Mononuclear cell (primary cell): ENCODE measurements at regions not wholly inside any gene's neighbourhood (a gene's known extent, or its start where the extent isn't known, plus 50 kb on each side); places are given as distances from the start of the nearest gene placed in this dataset.

Experiments used
- H3K27me3 ChIP-seq: 2 replicates; pipeline ENCODE4 v1.6.0; 2011; ENCODE audit warnings: low read length, control low read depth; ENCODE audit not compliant: insufficient read depth
- H3K4me1 ChIP-seq: 2 replicates; pipeline ENCODE4 v1.5.1; 2011; ENCODE audit warnings: mild to moderate bottlenecking, low read length, control low read depth; ENCODE audit not compliant: insufficient read depth
- H3K4me3 ChIP-seq: 2 replicates; pipeline ENCODE4 v1.5.1; 2011; ENCODE audit warnings: mild to moderate bottlenecking, low read length, moderate library complexity
- H3K9me3 ChIP-seq: 2 replicates; pipeline ENCODE4 v1.5.1; 2011; ENCODE audit warnings: low read depth, mild to moderate bottlenecking, control low read depth, low read length

DNA sequence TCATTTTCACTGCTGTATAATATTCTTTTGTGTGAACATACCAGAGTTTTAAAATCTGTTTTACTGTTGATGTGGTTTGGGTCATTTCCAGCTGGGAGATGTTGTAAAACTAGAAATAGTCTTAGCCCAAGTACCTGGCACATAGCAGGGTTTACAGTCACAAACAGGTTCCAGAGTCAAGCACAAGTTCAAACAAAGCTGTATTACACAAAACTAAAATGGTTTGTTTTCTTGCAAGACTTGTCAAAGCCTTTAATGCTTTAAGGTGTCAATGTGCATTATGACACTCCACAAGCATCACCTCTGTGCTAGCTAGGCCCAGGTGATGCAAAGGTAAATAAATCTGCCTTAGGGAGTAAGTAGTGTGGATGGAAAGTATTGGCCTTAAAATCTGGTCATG is 379.1 kb downstream of the MN1 start:
- H3K4me1 ChIP-seq: no peaks in the 10 kb centered on the region
- no peak overlapping the region for H3K4me3 ChIP-seq
- no peaks in the 10 kb centered on the region for H3K9me3 ChIP-seq
- H3K27me3 ChIP-seq: no peaks in the 10 kb centered on the region

DNA sequence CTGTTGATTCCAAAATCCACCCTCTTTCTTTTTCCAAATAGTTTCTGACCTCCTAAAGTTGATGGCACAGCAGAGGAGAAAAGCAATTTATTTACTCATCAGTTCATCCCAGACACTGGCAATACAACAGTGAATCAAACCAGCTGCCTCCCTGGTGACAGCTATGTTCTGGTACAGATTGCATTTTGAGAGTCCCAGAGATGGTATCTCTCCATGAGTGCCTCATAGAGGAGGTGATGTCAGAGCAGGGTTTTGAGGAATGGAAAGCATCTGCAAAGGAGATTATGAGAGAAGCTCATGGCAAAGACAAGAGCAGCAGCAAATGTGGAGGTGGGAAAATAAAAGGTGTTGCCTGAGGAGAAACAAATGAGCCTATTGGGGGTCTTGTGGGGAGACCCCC is 377.2 kb downstream of the MN1 start:
- Histone ChIP-seq H3K4me3 (no peak overlapping the region), H3K27me3 (no peaks in the 10 kb centered on the region), H3K9me3 (no peaks in the 10 kb centered on the region), H3K4me1 (no peaks in the 10 kb centered on the region)

DNA sequence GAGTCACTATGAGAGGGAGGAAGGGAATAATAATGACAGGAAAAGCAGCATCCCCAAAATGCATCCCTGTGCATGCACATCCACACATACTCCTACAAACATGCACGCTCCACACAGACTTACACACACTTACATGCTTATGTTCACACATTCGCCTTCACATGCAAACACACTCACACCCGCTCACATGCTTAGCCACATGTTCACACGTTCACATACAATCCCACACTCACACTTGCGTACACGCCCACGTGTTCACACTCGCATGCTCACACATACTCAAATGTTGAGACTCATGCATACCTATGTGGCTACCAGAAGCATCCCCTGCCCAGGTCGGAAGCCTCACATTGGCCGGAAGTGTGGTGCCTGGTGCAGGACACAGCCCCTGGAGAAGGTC is 372.1 kb downstream of the MN1 start:
- no peak overlapping the region for H3K4me3 ChIP-seq
- H3K27me3 ChIP-seq: no peaks in the 10 kb centered on the region
- H3K4me1 ChIP-seq: no peaks in the 10 kb centered on the region
- H3K9me3 ChIP-seq: no peaks in the 10 kb centered on the region

DNA sequence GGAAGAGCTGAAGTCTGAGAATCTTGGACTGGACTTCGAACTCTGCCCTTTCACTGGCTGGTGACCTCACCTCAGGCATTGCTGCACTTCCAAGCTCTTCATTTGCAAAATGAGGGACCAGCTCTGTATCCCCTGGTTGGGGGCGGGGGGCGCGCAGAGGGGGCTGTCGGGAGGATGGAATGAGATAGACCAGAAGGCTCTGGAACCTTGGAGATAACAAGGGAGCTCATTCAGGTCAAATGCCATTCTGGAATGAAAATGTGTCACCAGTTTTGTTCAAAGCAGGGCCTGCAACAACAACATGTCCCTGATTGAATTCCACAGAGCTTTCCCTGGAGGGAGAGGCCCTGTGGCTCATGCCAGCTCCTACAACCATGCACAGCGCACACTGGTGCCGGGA is 370.5 kb downstream of the MN1 start:
- H3K4me1 ChIP-seq: no peaks in the 10 kb centered on the region
- no peaks in the 10 kb centered on the region for H3K9me3 ChIP-seq
- no peaks in the 10 kb centered on the region for H3K27me3 ChIP-seq
- no peak overlapping the region for H3K4me3 ChIP-seq

DNA sequence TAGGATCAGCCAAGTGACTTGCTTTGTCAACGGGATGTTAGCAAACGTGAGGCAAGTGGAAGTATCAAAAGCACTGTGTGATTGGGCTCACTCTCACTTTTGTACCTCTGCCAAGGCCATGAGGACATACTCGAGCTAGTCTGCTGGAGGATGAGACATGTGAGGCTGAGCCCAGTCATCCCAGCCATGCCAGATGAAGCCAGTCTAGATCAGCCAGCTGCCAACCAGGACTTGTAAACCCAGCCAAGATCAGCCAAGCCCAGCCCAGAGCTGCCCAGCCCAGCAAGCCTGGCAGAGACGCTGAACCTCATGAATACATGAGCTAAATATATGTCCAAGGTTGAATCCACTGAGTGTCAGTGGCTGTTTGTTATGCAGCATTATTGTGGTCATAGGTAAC is 369.7 kb downstream of the MN1 start:
- H3K4me3 ChIP-seq: no peak overlapping the region
- no peaks in the 10 kb centered on the region for H3K9me3 ChIP-seq
- no peaks in the 10 kb centered on the region for H3K27me3 ChIP-seq
- no peaks in the 10 kb centered on the region for H3K4me1 ChIP-seq

DNA sequence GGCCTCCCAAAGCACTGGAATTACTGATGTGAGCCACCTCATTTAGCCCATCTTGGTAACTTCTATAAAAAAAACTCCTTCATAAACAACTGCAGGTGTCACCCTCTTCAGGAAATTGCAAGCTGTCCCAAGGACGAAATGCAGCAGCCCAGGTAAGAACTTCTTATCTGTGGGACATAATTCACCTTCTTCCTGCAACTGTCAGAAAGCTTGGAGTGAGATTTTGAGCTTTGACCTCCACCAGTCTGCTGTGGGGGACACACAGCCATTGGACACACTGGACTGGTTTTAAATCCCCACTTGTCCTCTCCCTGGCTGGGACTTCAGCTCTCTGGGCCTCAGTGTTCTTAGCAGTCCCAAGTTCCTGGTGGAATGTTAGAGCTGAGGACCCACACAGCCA is 368.5 kb downstream of the MN1 start:
- H3K4me1 ChIP-seq: no peaks in the 10 kb centered on the region

DNA sequence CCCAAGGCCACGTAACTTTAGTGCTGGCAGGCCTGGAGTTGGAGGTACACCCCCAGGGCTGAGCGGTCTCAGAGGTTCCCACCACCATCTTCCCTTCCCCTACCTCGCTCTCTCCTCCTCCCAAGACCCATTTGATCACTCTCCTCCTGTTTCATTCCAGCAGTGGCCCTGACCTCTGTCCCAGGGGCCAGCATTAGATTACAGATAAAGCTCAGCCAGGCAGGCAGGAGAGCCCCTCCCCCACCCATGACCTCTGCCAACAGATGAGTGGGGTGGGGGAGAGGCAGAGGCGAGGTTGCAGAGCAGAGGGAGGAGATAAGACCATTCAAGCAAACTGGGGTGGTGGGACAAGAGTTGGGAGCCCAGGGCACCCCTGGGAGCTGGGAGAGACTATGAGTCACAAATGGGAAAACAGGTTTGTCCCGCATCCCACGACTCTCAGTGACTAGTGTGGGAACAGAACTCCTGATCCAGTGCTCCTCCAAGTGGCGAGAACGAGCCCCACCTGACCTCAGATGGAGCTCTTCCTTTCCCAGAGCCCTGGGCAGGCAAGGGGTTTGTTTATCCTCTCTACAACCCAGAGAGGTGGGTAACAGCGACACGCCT is 367.9 kb downstream of the MN1 start:
- H3K4me1 ChIP-seq: no peaks in the 10 kb centered on the region
- no peaks in the 10 kb centered on the region for H3K9me3 ChIP-seq
- H3K4me3 ChIP-seq: no peak overlapping the region
- H3K27me3 ChIP-seq: no peaks in the 10 kb centered on the region

More for the DNA sequence above, 368.5 kb downstream of the MN1 start:
- H3K4me3 ChIP-seq: no peak overlapping the region
- H3K27me3 ChIP-seq: no peaks in the 10 kb centered on the region
- no peaks in the 10 kb centered on the region for H3K9me3 ChIP-seq

DNA sequence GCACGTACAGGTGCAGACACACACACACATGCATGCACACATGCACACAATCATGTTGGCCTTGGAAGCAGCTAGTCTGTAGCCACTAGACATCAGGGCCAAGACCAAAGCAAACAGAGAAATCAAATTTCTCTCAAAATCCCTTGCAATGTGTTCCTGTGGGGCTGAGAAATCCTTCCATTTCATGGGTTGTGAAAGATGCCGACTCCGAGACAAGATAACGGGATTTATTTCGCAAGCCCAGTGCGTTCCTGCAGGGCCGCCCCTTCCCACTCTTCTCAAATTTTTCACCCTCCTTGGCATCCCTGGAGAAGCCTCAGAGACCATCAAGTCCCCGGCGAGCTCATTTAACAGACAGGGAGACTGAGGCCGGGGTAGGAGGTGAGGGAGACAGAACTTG is 366.7 kb downstream of the MN1 start:
- Histone ChIP-seq H3K27me3 (no peaks in the 10 kb centered on the region), H3K9me3 (no peaks in the 10 kb centered on the region), H3K4me1 (no peaks in the 10 kb centered on the region), H3K4me3 (no peak overlapping the region)

DNA sequence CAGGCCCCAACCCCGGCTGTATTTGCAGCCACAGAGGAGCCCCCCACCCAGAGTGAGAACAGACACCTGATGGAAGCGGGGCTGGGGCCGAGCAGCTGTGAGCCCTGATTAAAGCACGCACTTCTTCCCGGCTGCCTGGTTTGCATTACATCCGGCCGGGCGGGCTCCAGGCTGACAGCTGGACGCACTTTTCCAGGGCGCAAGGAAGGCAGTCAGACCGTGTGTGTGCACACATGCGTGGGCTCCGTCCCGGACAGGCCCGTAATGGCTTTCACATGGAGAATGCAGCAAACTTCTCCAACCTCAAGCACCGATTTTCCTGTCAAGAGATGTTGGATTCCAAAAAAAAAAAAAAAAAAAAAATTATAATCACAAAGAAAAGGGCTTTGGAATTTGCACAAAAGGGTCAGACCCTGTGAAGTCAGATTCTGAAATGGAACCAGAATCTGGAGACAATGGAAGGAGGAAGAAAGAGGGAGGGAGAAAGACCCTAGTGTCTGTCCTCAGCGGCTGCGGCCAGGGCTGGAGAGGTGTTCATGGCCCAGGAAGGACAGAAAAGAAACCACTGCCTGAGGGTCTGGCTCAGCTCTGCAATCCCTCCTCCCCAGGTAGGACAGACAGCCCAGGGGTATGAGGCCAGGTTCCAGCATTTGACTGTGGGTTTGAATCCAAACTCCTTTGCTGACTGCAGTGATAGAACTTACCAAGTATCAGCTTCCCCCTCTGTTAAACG is 365.5 kb downstream of the MN1 start:
- H3K9me3 ChIP-seq: no peaks in the 10 kb centered on the region
- no peaks in the 10 kb centered on the region for H3K4me1 ChIP-seq
- H3K27me3 ChIP-seq: no peaks in the 10 kb centered on the region
- H3K4me3 ChIP-seq: no peak overlapping the region

DNA sequence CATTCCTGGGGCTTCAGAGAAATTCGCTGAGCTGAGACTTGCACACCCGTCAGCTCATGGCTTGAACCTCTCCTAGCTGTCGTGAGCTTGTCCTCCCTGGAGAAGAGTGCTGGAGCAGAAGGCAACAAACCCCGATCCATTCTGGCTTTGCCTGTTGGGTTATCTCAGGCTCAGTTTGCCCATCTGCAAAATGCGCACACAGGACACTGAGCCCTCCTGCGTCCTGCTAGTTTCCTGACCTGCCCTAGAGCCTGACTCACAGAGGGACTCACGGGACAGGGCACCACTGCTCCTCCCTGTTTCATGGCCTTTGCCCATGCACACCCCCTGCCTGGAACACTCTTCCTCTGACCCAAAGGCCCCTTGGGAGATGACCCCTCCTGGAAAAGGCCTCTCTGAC is 365.0 kb downstream of the MN1 start:
- Histone ChIP-seq H3K27me3 (no peaks in the 10 kb centered on the region), H3K4me3 (no peak overlapping the region), H3K9me3 (no peaks in the 10 kb centered on the region), H3K4me1 (no peaks in the 10 kb centered on the region)

DNA sequence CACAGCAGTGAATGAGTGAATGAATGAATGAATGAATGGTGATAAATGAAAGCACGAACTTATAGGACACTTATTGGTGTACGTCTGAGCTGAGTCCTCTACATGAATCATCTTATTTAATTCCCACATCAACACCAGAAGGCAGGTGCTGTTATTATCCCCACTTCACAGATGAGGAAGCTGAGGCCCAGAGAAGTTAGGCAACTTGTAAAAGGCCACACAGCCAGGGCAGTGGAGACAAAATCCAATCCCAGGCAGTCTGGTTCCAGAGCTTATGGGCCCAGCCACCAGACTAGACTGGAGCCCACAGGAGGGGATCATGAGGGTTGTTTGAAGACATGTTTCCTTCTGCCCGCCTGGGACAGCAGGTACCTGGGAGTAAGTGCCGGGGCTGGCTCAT is 364.0 kb downstream of the MN1 start:
- Histone ChIP-seq H3K27me3 (no peaks in the 10 kb centered on the region), H3K9me3 (no peaks in the 10 kb centered on the region), H3K4me1 (no peaks in the 10 kb centered on the region), H3K4me3 (no peak overlapping the region)

DNA sequence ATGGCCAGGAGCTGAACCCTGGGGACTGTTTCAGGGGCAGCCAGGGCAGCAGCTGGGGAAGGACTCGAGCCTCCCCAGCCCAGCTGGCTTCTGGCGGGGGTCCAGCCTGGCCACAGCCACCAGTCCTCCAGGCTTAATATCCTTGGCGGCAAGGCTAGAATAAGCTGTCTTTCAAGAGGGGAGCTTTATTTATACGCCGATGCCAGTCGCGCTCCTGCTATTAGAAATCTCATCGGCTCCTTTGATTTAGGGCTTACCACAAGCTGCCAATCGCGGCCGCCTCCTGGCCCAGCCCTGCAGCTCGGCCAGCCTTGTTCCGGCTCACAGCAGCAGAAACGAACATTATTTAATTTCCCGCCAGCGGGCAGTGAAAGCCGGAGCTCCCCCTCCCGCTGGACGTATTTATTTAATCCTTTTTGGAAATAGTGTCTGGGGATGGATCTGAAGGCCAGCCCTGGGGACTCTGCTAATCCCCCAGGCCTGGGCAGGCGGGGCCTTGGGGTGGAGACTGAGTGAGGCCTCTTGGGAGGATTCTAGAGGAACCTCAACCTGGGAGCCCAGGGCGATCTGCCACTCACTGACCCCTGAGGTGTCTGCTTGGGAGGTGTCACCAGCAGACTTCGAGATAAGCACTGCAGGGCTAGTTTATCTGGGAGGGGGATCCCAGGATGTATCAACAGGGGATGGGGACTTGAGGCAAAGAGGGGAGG is 363.1 kb downstream of the MN1 start:
- Histone ChIP-seq H3K4me3 (no peak overlapping the region), H3K9me3 (no peaks in the 10 kb centered on the region), H3K4me1 (no peaks in the 10 kb centered on the region), H3K27me3 (no peaks in the 10 kb centered on the region)

DNA sequence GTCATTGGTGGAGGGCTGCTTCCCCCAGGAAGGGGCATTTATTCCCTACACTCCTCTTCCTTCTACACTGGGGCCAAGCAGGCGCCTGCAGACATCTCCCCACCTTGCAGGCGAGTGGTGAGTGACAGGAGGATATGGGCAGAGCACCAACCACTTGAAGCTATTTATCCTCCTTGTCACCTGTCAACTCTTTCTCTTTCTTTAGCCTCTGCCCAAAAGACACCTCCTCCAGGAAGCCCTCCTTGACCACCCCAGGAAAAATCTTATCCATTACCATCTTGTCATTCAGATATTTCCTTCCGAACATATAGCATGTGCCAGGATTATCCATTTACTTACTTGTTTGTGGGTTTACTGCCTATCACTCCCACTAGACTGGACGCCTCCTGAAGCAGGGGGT is 362.4 kb downstream of the MN1 start:
- H3K9me3 ChIP-seq: no peaks in the 10 kb centered on the region
- no peaks in the 10 kb centered on the region for H3K4me1 ChIP-seq
- no peaks in the 10 kb centered on the region for H3K27me3 ChIP-seq
- no peak overlapping the region for H3K4me3 ChIP-seq

DNA sequence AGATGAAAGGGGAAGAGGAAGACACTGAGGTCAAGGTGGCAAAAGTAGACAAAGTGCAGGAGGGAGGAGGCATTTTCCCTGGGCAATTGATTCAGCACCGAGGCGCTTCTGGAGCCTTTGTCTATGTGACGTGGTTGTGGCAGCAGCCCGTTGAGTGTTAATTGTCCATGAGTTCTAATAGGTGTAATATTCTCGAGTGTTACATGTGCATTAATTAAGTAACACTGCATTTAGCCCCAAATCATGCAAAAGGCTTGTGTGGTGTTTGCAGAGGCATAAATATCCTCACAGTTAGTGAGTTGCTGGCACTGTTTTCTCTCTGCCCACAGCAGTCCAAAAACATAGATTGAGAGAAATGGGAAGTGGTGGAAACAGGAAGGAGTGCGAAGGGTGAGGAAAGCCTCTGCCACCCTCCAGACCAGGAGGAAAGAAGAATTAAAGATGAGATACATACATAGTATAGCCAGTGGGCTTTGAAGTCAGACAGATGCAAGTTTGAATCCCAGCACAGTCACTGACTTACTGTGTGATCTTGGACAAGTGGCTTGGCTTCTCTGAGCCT is 361.2 kb downstream of the MN1 start:
- Histone ChIP-seq H3K4me1 (no peaks in the 10 kb centered on the region), H3K27me3 (no peaks in the 10 kb centered on the region), H3K9me3 (no peaks in the 10 kb centered on the region), H3K4me3 (no peak overlapping the region)

DNA sequence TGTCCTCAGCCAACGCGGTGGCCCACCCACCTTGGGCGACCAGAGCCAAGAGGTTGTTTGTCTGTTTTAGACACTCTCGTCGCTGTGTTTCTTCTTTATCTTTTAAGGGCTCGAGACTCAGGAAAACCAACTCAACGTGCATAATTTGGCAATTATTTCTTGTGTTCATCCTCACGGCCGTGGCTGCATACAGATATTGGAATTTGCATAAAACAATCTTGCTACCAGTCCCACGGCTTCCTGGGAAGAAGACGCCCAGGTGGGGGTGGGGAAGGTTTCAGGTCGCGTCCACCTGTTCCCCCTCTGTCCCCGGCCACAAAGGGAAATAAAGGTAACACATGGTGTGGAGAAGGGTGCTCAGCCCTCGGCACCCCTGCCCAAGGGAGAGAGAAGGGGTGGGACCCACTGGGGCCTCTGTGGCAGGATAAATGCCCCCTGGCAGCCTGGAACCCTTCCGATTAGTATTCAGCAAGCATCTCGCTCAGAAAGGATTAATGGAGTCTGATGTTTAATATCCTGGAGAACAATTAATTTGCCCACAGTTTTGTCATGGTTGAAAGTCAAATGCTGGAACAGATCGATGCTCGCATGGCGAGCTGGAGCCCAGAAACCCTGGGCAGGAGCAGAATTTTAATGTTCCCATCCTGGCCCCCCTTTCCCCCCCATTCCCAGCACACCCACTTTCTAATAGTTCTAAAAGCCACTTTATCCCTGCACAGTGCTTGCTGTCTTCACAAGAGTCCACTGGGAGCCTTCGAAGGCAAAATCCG is 359.7 kb downstream of the MN1 start:
- H3K4me3 ChIP-seq: no peak overlapping the region
- no peaks in the 10 kb centered on the region for H3K4me1 ChIP-seq
- no peaks in the 10 kb centered on the region for H3K9me3 ChIP-seq

More for the DNA sequence above, 359.7 kb downstream of the MN1 start:
- H3K27me3 ChIP-seq: no peaks in the 10 kb centered on the region
